ENCODE measurements at regions not wholly inside any gene's neighbourhood (a gene's known extent, or its start where the extent isn't known, plus 50 kb on each side); places are given as distances from the start of the nearest gene placed in this dataset.

GRCh38 chr15:94125698-94126097 lies 105.7 kb upstream of the MCTP2 start:
- H2BK20ac ChIP-seq (ENCODE audit: low read depth, low read length): 0 out of 2 replicates have a peak overlapping the region, but pooled peaks have one; percentile 14
- H3K14ac ChIP-seq (replicated peaks; ENCODE audit: low read depth, low read length): no peak overlapping the region
- H3K27me3 ChIP-seq (ENCODE audit: control insufficient read depth, insufficient read depth, low read length): no peaks in the 10 kb centered on the region
- POLR2A ChIA-PET (ENCODE audit: unreplicated experiment): interaction anchor here (0.6 kb wide), 1 partner anchor 20 kb away, joined by 3 read pairs; no protein-coding TSS in a partner anchor
- no peak overlapping the region for H4K8ac ChIP-seq (ENCODE audit: low read depth in 2 of 2, low read length in 2 of 2)
- H3K27ac ChIP-seq (ENCODE audit: insufficient read depth, low read length): no peak overlapping the region
- no peak overlapping the region for H2AK5ac ChIP-seq (ENCODE audit: low read depth, low read length)
- no peak overlapping the region for H3K9ac ChIP-seq (ENCODE audit: low read depth, low read length)
- intact Hi-C loops (cut with micrococcal nuclease): no loop called here
- no peaks in the 10 kb centered on the region for H3K9me3 ChIP-seq (ENCODE audit: control insufficient read depth, insufficient read depth, low read length)
- no peak overlapping the region for H3K4me3 ChIP-seq (ENCODE audit: insufficient read depth, low read depth, low read length)
- BruUV-seq (replicated peaks): no TSS peak
- no peak overlapping the region for H3K4ac ChIP-seq (ENCODE audit: low read depth, low read length)
- H4K20me1 ChIP-seq (ENCODE audit: insufficient read depth, low read length): no peaks in the 10 kb centered on the region
- TF ChIP-seq MAFK (IDR thresholded peaks at IDR 0.05; ENCODE audit: low read depth, low read length): 0 out of 2 replicates have a peak, but pooled peaks have one; percentile 14
- TF ChIP-seq RFX5 (IDR thresholded peaks at IDR 0.05; ENCODE audit: low read depth, low read length): no peak
- H2BK15ac ChIP-seq (ENCODE audit: low read depth, low read length): no peak overlapping the region
- H2BK5ac ChIP-seq (ENCODE audit: low read depth, low read length, poor library complexity, severe bottlenecking): no peak overlapping the region
- in situ Hi-C loops (cut with MboI; ENCODE audit: low sequenced_read_pairs): no loop called here
- H2BK120ac ChIP-seq (ENCODE audit: low read depth, low read length): no peak overlapping the region
- no peaks in the 10 kb centered on the region for H3K4me1 ChIP-seq (ENCODE audit: control insufficient read depth, insufficient read depth, low read length)
- DNase-seq (no peak), ATAC-seq (ENCODE audit: low read depth) (no peak)
- no peak overlapping the region for H3K23ac ChIP-seq (ENCODE audit: low read depth, low read length)
- H3K56ac ChIP-seq (ENCODE audit: extremely low read depth, insufficient read depth, low read length): no peak overlapping the region
- no peak overlapping the region for H2AK9ac ChIP-seq (replicated peaks; ENCODE audit: low read depth, low read length, poor library complexity)
- no peaks in the 10 kb centered on the region for H3K79me1 ChIP-seq (ENCODE audit: low read depth in 1 of 2, low read length in 2 of 2)
- H3K4me2 ChIP-seq (ENCODE audit: low read depth, low read length): no peak overlapping the region
- H4K91ac ChIP-seq (ENCODE audit: insufficient read depth, low read depth, low read length): no peak overlapping the region
- no peaks in the 10 kb centered on the region for H3K9me1 ChIP-seq (ENCODE audit: insufficient read depth, low read length)
- no peaks in the 10 kb centered on the region for H3K36me3 ChIP-seq (ENCODE audit: control insufficient read depth, insufficient read depth, low read length)
- dilution Hi-C loops (cut with HindIII; ENCODE audit: low sequenced_read_pairs, unreplicated experiment): no loop called here
- H4K5ac ChIP-seq (ENCODE audit: low read depth, low read length): no peak overlapping the region
- WGBS, 2 experiments (ENCODE audit: extremely low coverage in 2 of 2, insufficient read length in 1 of 2): no CpG with 5 or more reads among the region's 2 CpGs
- H3K18ac ChIP-seq (ENCODE audit: low read depth, low read length): no peak overlapping the region
- H2AFZ ChIP-seq (replicated peaks; ENCODE audit: low read length, poor library complexity): no peak overlapping the region
- CTCF ChIA-PET: no interaction called here
